Sciatic nerve (tissue), 2 donors: ENCODE measurements at regions not wholly inside any gene's neighbourhood (a gene's known extent, or its start where the extent isn't known, plus 50 kb on each side); places are given as distances from the start of the nearest gene placed in this dataset.
"Not testable (repeated sequence)": the region's sequence is repeated elsewhere in the genome, so short reads cannot be mapped to it uniquely, and the experiment has no call there.

ENCODE experiments used
- ATAC-seq: fragments of 200-7000 bp; cut with Tn5 transposase; one replicate; pipeline ENCODE4 v1.9.1; 2020; ENCODE audit warnings: mild to moderate bottlenecking, moderate library complexity
- DNase-seq: peaks from one replicate; pipeline ENCODE4 v3.0.0-alpha.2; 2020; ENCODE audit warnings: low spot score
- intact Hi-C: fragments of 100-400 bp; cut with DNase I; formaldehyde crosslinking; loops from one replicate; pipeline ENCODE4 v1.14.2; 2022
- donor health status: DM: no; HTN: no; CAD: no.
- donor health status: DM: no; HTN: no; CAD: no.

DNA sequence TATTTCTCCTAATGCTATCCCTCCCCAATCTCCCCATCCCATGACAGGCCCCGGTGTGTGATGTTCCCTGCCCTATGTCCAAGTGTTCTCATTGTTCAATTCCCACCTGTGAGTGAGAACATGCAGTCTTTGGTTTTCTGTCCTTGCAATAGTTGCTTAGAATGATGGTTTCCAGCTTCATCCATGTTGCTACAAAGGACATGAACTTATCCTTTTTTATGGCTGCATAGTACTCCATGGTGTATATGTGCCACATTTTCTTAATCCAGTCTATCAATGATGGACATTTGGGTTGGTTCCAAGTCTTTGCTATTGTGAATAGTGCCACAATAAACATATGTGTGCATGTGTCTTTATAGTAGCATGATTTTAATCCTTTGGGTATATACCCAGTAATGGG lies 51.3 kb upstream of the RIOK2 start:
- intact Hi-C loops, DNase-seq, ATAC-seq: not testable (repeated sequence)

DNA sequence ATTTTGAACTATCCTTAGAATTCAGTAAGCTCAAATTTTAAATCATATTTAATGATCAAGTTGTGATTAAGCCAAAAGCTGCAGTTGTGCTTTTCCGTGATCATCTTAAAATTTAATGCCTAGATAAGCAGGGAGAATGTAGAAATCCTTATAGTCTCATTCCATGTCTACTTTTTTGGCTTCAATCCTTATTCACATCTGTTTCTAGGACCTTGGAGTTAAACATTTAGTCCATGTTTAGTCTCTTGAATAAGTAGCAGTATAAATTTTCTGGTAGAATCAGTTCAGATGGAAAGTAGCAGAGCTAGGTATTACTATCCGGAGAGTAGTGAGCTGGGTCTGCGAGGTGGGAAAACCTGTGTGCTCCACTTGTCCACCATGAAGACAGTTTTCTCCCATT lies 59.3 kb upstream of the RIOK2 start:
- intact Hi-C loops, result no loop called here
- DNase-seq, result no peak
- ATAC-seq, result no peak

DNA sequence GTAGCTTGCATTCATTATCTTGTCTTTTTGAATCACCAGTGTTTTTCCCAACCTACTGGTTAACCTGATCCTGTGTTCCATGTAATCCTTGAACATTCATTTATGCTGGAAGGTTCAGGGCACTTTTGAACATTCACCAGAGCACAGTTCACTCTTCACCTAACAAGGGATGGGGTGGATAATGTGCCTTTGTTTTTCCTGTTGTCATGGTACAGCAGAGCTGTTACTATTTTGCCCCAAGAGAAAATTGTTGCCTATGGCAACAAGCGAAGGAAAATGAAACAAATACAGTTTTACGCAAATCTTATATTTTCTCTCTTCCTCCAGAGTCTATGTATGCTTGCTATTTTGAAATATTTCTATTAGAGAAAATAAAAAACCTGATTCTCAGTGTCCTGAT lies 60.3 kb upstream of the RIOK2 start:
- intact Hi-C loops, result no loop called here
- DNase-seq (no peak), ATAC-seq (no peak)

DNA sequence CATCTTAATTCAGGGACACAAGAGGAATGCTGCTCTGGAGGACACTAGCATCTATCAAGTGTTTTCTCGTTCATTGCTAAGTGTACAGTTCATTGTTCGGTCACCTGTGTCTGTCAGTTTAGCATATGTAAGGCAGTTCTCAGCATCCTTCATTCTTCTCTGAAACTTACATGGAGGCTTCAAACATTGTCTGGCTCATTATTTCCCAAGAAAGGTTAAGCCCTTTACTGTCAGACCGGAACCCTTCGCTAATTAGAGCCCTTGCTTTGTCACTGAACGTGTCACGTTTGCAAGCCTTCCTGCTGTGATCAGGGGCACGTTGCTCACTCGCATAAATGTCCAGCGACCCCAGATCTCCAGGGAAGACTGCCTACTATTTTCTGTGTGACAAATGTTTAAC lies 62.3 kb upstream of the RIOK2 start:
- no peak for DNase-seq
- intact Hi-C loops, result no loop called here
- no peak for ATAC-seq

DNA sequence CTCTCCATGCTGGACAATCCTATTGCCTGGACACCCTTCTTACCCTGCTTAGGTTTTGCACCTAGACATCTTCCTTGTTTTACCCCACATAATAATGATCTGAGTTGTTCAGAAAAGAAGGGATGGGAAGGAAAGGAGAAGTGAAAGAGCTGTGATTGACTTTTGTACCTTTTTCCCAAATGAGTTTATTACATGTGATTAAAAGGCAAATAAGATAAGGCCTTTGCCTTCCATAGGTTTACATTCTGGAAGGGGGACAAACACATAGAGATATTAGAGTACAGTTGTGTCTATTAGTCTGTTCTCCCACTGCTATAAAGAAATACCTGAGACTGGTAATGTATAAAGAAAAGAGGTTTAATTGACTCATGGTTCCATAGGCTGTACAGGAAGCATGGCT lies 67.1 kb upstream of the RIOK2 start:
- intact Hi-C loops, result no loop called here
- no peak for DNase-seq
- no peak for ATAC-seq

DNA sequence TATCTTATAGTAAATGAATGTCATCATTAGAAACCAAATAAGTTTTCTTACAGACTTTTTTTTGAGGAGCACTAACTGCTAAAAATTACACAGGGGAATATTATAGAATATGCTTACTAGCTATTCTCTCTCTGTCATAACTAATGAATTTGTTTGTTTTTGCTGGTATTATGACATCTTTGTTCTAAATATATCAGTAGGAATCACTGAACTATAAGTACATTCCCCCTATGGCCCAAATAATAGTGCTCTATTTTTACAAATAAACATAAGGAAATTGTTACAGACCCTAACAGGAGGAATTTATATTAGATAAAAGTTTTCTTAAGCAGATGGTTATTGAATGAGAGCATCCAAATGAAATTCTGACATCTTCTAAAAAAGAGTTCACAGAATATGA lies 83.0 kb upstream of the RIOK2 start:
- no peak for ATAC-seq
- no peak for DNase-seq
- intact Hi-C loops, result no loop called here

DNA sequence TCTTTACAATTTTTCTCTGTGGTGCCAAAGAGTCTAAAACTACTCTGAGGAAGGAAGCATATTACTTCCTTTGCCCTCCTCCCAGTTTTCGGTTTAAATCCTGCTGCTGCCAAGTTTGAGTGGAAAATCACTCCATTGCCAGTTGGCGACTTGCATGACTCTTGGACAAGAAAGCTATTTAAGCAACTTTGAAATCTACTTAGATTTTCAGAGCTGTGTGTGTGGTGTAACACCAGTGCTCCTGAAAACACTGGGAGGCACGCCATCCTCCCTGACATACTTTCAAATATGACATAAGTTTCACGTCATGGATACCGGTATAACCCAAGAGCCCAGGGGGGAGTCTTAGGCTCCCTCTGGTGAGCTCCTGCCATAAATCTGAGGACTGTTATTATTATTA lies 83.5 kb upstream of the RIOK2 start:
- intact Hi-C loops, result no loop called here
- DNase-seq (peak; percentile 59), ATAC-seq (peak; percentile 79)

DNA sequence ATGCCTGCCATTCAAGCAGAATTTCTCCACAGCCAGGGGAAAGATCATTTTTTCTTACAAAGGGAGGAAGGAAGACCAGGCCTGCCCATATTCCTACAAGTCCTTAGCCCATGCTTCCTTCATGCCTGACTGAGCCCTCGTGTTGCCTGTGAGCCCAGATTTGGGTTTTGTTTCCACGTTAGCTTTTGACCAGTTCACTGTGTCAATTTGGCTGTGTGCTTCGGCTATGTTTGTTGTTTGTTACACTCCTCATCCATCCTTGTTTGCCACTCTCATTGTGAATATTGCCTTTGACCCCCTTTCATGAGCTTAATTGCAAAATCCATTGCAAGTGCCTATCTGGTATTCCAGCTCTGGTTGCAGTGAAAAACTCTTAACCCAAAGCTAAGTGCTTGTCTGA lies 84.7 kb upstream of the RIOK2 start:
- ATAC-seq (no peak), DNase-seq (no peak)
- intact Hi-C loops, result no loop called here

DNA sequence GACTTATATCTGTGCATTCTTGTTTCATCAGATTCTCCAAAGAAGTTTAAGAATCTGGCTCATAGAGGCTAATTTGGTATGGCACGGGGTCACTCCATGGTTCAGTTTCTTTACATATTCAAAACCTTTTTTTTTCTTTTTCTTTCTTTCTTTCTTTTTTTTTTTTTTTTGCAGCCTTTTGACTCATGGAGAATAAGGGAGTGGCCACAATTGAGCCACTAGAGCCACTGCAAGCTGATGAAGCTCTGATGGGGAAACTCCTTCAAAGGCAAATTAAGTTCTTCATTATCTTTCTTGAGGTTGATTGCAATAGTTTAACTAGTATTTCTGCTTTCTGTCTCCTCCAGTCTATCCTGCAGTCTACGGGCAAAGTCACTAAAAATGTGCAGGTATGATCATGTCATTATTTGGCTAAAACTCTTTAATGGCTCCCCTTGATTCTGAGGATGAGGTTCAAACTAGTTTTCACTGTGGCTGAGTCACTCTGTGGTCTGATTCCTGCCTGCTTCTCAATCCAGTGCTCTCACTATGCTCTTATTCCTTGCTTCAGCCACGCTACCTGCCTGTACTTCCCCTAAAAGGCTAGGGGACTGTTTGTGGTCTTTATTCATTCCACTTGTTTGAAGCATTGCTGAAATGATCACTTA lies 93.5 kb upstream of the RIOK2 start:
- ATAC-seq, result no peak
- no peak for DNase-seq
- intact Hi-C loops, result no loop called here

DNA sequence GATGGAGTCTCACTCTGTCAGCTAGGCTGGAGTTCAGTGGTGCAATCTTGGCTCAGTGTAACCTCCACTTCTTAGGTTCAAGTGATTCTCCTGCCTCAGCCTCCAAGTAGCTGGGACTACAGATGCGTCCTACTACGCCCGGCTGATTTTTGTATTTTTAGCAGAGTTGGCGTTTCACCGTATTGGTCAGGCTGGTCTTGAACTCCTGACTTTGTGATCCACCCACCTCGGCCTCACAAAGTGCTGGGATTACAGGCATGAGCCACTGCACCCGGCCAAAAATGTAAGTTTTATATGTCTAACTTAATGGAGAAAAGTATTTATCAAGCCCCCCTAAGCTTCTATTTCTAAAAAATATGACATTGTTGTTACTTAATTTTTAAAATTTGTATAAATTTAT lies 98.2 kb upstream of the RIOK2 start:
- intact Hi-C loops, result no loop called here
- DNase-seq (no peak), ATAC-seq (no peak)

DNA sequence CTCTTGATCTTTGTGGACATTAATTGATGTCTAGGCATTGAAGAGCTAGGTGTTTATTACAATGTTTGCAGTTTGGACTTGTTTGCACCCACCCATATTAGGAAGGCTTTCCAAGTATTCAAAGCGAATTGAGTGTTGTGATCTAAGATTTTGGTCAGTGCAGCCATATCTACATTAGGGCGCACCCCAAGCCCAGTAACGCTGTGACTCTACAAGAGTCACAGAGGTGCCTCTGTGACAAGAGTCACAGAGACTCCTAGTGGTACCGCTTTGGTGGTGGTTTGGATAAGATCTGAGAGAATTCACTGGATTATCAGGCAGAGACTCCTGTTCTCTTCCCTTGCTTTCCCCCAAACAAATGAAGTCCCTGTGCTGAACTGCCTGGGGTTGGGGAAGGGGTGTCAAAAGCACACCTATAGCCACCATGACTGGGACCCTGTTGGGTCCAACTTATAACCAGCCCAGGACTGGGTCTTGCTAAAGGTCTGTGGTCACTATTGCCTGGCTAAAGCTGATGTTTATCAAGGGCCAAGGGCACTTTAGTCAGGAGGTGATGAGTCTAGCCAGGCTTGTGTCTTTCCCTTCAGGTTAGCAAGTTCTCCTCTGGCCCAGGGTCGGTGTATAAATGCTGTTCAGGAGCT lies 114.1 kb upstream of the RIOK2 start:
- ATAC-seq (peak; percentile 46), DNase-seq (no peak)
- intact Hi-C loops, result no loop called here

DNA sequence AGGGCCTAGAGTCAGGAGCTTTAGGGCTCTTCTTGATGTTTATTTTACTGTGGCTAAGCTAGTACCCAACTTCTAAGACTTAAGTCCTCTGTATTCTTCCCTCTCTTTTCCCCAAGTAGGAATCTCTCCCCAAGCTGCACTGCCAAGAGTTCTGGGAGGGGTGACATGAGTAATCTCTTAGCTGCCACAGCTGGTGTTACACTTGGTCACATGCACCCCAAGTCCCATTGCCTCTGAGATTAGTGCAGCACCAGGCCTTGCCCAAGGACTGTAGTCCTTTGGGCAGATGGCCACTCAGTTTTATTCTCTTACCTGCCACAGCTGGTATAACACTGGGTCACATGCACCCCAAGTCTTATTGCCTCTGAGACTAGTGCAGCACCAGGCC lies 114.7 kb upstream of the RIOK2 start:
- ATAC-seq (no peak), DNase-seq (no peak)
- intact Hi-C loops, result no loop called here

DNA sequence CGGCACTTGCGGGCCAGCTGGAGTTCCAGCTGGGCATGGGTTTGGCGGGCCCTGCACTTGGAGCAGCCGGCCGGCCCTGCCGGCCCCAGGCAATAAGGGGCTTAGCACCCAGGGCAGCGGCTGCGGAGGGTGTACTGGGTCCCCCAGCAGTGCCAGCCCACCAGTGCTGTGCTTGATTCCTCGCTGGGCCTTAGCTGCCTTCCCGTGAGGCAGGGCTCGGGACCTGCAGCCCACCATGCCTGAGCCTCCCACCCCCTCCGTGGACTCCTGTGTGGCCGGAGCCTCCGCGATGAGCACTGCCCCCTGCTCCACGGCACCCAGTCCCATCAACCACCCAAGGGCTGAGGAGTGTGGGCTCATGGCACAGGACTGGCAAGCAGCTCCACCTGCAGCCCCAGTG lies 118.1 kb upstream of the RIOK2 start:
- intact Hi-C loops, ATAC-seq, DNase-seq: not testable (repeated sequence)

DNA sequence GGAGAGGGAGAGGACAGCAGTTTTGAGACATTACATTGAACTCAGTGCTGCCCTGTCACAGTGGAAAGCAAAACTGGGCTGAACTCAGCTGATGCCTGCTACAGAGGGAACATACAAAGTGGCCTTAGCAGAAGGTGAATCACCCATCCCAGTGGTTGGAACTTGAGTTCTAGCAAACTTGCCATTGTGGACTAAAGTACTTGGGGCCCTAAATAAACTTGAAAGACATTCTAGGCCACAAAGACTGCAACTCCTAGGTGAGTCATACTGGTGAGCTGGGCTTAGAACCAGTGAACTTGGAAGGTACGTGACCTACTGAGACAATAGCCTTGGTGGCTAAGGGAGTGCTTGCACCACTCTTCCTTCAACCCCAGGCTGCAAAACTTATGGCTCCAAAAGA lies 155.7 kb upstream of the RIOK2 start:
- intact Hi-C loops, result no loop called here
- DNase-seq (no peak), ATAC-seq (no peak)

DNA sequence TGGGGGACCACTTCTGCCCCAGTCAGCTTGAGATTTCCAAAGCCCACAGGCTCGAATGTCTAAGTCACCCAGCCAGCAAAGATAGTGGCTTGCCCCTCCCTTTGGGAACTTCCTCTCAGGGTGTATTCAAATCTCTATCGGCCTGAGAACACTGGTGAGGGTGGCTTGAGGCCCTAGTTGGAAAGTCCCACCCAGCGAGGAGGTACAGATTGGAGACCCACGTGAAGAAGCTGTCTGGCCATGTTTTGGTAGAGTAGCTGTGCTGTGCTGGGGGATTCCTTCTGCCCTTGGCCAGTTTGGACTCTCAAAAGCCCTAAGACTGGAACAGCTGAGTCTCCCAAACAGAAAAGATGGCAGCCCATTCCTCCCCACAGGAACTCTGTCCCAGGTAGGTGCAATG lies 172.7 kb upstream of the RIOK2 start:
- ATAC-seq (no peak), DNase-seq (no peak)
- intact Hi-C loops, result no loop called here

DNA sequence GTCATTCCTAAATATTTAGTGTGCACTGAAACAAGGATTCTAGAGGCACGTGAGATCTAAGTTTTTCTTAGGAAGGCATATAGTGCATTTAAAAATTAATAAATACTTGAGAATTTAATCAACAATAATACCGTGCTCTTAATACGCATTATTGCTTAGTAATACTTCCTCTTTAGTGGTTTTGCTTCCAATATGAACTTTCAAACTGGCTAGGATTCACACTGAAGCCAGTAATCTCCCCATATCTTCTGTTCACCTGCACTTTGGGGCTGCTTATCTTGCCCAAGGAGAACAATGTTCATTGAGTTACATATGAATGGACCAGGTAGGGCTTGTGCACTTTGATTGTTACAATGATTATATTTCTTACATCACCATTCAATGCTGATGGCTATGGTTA lies 180.5 kb upstream of the RIOK2 start:
- ATAC-seq, result no peak
- intact Hi-C loops, result no loop called here
- DNase-seq, result no peak

DNA sequence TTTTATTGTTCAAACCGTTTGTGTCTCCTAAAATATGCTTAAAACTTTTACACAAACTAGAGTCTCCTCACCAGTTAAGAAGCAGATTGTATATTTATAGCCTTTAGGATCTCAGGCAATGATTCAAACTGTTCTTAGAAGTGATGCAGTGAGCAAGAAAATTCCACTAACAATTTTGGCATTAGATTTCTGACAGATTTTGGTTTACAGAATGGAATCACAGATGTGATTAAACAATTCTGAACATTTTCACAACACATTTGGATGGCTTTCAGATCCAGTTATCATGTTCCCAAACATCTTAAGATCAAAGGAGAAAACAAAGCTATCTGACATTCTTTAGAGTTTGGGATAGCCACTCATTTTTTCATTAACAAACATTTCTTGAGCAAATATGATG lies 181.7 kb upstream of the RIOK2 start:
- DNase-seq, result no peak
- intact Hi-C loops, result no loop called here
- ATAC-seq, result no peak

DNA sequence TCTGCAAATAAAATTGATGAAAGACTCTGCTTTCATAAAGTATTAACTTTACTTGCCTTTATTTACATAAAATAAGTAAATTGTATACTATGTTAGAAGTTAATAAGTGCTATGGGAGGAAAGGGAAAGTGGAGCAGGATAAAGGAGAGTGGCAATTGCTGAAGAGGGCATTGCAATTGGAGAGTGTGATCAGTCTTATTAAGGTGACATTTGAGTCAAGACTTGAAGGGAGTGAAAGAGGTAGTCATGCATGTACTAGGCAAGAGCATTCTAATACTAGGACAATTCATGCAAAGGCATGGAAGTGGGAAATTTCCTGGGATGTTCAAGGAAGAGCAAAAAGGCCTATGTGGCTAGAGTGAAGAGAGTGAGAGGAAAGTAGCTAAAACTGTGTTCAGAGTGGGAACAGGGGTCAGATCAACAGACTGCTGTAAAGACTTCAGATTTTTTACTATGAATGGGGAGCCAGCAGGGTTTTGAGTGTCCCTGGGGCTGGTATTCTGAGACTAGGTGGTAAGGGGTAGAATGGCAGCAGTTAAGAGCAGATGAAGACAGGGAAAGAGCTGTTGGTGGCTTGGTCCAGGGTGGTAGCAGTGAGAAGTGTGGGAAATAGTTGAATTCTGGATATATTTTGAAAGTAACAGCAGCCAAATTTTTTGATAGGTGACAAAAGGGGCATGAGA lies 182.3 kb upstream of the RIOK2 start:
- intact Hi-C loops, result no loop called here
- DNase-seq (no peak), ATAC-seq (no peak)

DNA sequence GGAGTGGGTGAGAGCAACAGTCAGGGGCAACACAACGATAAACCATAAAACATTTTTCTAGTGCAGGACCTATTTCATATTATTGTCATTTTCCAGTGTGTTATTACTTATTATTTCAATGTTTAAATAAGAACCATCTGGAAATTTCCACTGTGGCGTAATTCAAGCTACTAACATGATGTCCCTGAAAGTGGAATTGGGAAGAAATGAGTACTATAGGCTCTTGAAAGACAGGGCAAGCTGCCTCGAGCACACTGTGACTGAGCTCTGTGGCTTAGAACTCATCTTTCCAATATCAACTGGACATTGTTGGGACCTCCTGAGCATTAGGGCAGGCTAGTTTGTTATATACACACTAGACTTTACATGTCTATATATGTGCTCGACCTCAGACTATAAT lies 182.9 kb upstream of the RIOK2 start:
- ATAC-seq (no peak), DNase-seq (no peak)
- intact Hi-C loops, result no loop called here

DNA sequence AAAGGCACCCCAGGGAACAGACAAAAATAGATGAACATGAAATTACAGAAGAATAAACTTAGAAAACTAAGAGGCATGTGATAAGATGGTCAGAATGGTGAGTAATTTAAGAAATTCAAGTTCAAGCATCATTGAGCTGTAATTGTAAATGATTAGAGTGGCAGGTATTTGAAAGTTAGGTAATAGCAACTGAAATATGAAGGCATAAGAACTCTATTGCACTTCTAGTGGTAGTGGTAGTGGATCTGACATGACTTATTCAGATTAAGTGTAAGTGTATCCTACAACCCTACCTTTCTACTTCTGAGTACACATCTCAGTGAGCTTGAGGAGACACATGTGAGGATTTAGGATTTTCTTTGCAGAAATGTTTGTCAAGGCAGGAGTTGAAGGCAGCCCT lies 192.9 kb upstream of the RIOK2 start:
- ATAC-seq (no peak), DNase-seq (no peak)
- intact Hi-C loops, result no loop called here

DNA sequence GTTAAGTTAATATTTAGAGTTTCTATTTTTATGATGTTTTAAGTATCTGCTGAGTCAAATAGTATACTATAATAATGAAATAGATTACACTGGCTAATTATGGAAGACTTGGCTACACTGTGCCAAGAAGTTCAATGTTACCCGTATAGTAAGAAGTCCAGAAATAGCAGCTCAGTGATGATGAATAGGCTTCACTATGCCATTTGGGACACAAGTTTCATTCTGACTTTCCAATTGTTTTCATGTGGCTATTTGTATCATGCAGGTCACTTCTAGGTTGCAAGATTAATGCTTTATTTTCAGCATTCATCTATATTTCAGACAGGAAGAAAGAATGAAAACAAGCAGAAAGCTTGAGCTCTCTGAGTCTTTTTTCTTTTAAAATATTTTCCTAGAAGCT lies 194.5 kb upstream of the RIOK2 start:
- DNase-seq (no peak), ATAC-seq (no peak)
- intact Hi-C loops, result no loop called here
